SU-DHL-6 (cell line): ENCODE measurements at regions not wholly inside any gene's neighbourhood (a gene's known extent, or its start where the extent isn't known, plus 50 kb on each side); places are given as distances from the start of the nearest gene placed in this dataset.

ENCODE experiments used
- H2AFZ ChIP-seq: fragments of 200-600 bp; sonication (generic); 2 replicates; pipeline ENCODE4 v1.6.1; 2014; ENCODE audit warnings: low read depth, mild to moderate bottlenecking, moderate library complexity, mixed read lengths, antibody characterized with exemption, low read length; ENCODE audit not compliant: severe bottlenecking
- H3F3A ChIP-seq: fragments of 200-600 bp; shearing (Covaris generic); 2 replicates; pipeline ENCODE4 v1.6.0; 2016; ENCODE audit warnings: antibody characterized with exemption, mild to moderate bottlenecking; ENCODE audit not compliant: insufficient read depth
- H3K27ac ChIP-seq: fragments of 200-600 bp; sonication (generic); 2 replicates; pipeline ENCODE4 v1.5.1; 2016; ENCODE audit warnings: low read depth, mild to moderate bottlenecking, low read length, moderate library complexity, mixed read lengths
- H3K27me3 ChIP-seq: fragments of 200-600 bp; sonication (generic), shearing (Covaris generic); 2 replicates; pipeline ENCODE4 v1.6.0; 2014; ENCODE audit warnings: mild to moderate bottlenecking, low read length
- H3K36me3 ChIP-seq: fragments of 200-600 bp; sonication (generic); 2 replicates; pipeline ENCODE4 v1.6.1; 2014; ENCODE audit warnings: mild to moderate bottlenecking, low read length, mixed read lengths
- H3K4me2 ChIP-seq: fragments of 300-600, 200-600 bp; shearing (Covaris generic), sonication (generic); 2 replicates; pipeline ENCODE4 v1.6.0; 2014; ENCODE audit warnings: low read length, low read depth, mild to moderate bottlenecking; ENCODE audit not compliant: poor library complexity, severe bottlenecking
- H3K4me3 ChIP-seq: fragments of 200-600 bp; sonication (generic); 2 replicates; pipeline ENCODE4 v1.5.1; 2014; ENCODE audit warnings: antibody characterized with exemption, low read length, mild to moderate bottlenecking, mixed read lengths; ENCODE audit not compliant: insufficient read depth, poor library complexity, severe bottlenecking
- H3K79me2 ChIP-seq: fragments of 200-600 bp; sonication (generic); 2 replicates; pipeline ENCODE4 v1.6.1; 2014; ENCODE audit warnings: mild to moderate bottlenecking, low read length, moderate library complexity; ENCODE audit not compliant: insufficient read depth
- H3K9ac ChIP-seq: fragments of 200-600 bp; sonication (generic); 2 replicates; pipeline ENCODE4 v1.7.0; 2014; ENCODE audit warnings: mild to moderate bottlenecking, low read length
- H3K9me2 ChIP-seq: fragments of 200-600 bp; sonication (generic); replicated peaks from 2 replicates; pipeline ENCODE4 v1.6.1; 2014; ENCODE audit warnings: low read length; ENCODE audit not compliant: insufficient read depth
- H3K9me3 ChIP-seq: fragments of 200-600 bp; sonication (generic); 2 replicates; pipeline ENCODE4 v1.6.1; 2014; ENCODE audit warnings: low read length, mixed read lengths; ENCODE audit not compliant: insufficient read depth
- H4K20me1 ChIP-seq: fragments of 200-600 bp; sonication (generic); 2 replicates; pipeline ENCODE4 v1.6.1; 2014; ENCODE audit warnings: low read depth, mild to moderate bottlenecking, antibody characterized with exemption, low read length, moderate library complexity, mixed read lengths
- EZH2phosphoT487 ChIP-seq: fragments of 200-600 bp; sonication (generic), shearing (Covaris generic); conservative IDR thresholded peaks from 2 replicates; pipeline ENCODE4 v1.6.1; 2018; ENCODE audit warnings: mild to moderate bottlenecking, antibody characterized with exemption, low read length, moderate library complexity, mixed read lengths
- TF ChIP-seq, protein P1 (sequence below): fragments of 200-600 bp; sonication (generic); IDR thresholded peaks from one replicate; pipeline ENCODE4 v1.5.1; 2017; ENCODE audit warnings: antibody characterized with exemption, mild to moderate bottlenecking, low read length, moderate library complexity; ENCODE audit not compliant: insufficient read depth, poor library complexity, severe bottlenecking

DNA sequence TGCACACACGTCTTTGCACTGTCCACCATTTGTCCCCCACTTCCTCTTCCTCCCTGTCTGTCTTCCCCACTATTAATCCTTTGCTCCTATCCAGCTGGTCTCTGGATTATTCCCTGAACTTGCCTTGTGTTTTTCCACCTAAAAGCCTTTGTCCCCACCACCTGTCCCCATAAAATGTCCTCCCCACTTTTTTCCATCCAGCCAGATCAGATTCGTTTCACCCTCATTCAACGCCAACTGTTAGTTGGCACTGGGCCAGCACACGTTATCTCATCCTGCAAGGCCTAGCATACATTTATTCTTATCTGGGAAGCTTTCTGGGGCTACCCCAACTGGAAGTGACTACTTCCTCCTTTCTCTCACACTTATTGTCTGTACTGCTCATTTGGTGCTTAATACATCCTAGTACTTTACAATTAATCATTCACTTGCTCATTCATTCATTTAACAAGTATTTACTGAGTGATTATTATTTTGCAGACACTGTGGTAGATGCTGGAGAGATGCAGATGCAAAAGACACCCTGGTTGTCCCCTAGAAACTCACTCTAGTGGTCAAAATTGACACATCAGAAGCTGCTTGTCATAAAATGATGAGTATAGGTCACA is 96.2 kb downstream of the RASSF10 start:
- Histone ChIP-seq H3K27me3 (no peaks in the 10 kb centered on the region), H3K9me3 (peaks cover 10% of the 10 kb centered on the region; the same call in 1 of the 2 replicates), H2AFZ (no peak overlapping the region), H3K79me2 (no peaks in the 10 kb centered on the region), H3K27ac (no peak overlapping the region), H3K9me2 (no peaks in the 10 kb centered on the region), H3K4me2 (no peak overlapping the region), H3K4me3 (no peak overlapping the region), H3K36me3 (no peaks in the 10 kb centered on the region), H3K9ac (no peak overlapping the region), H3F3A (no peaks in the 10 kb centered on the region), H4K20me1 (no peaks in the 10 kb centered on the region)
- TF ChIP-seq, protein P1, sequence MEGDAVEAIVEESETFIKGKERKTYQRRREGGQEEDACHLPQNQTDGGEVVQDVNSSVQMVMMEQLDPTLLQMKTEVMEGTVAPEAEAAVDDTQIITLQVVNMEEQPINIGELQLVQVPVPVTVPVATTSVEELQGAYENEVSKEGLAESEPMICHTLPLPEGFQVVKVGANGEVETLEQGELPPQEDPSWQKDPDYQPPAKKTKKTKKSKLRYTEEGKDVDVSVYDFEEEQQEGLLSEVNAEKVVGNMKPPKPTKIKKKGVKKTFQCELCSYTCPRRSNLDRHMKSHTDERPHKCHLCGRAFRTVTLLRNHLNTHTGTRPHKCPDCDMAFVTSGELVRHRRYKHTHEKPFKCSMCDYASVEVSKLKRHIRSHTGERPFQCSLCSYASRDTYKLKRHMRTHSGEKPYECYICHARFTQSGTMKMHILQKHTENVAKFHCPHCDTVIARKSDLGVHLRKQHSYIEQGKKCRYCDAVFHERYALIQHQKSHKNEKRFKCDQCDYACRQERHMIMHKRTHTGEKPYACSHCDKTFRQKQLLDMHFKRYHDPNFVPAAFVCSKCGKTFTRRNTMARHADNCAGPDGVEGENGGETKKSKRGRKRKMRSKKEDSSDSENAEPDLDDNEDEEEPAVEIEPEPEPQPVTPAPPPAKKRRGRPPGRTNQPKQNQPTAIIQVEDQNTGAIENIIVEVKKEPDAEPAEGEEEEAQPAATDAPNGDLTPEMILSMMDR, result no peak
- no peak for TF ChIP-seq EZH2phosphoT487

DNA sequence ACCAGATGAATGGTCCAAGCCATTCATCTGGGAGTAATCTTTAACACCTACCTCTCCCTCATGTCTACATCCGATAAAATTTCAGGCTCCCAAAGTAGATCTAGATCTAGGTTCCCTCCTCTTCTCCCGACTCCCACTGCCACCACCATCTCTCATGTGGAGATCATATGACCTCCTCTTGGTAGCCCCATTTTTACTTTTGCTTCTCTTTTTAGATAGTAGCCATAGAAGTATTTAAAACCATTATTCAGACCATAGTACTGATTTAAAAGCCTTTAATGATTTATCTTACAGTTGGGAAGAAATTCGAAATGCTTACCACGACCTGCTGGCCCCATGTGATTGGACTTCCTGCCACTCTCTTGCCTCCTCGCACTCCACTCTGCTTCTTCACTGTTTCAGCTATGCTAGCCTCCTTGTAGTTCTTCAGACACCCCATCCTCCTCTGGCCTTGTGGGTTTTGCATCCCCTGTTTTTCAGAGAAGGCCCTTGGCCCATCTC is 98.5 kb downstream of the RASSF10 start:
- Histone ChIP-seq H2AFZ (no peak overlapping the region), H4K20me1 (no peaks in the 10 kb centered on the region), H3K79me2 (no peaks in the 10 kb centered on the region), H3K4me3 (no peak overlapping the region), H3K9ac (no peak overlapping the region), H3K27ac (no peak overlapping the region), H3K9me2 (no peaks in the 10 kb centered on the region), H3F3A (no peaks in the 10 kb centered on the region), H3K27me3 (no peaks in the 10 kb centered on the region), H3K9me3 (peaks cover 10% of the 10 kb centered on the region; the same call in 1 of the 2 replicates), H3K36me3 (no peaks in the 10 kb centered on the region), H3K4me2 (no peak overlapping the region)
- TF ChIP-seq, protein P1, result no peak
- no peak for TF ChIP-seq EZH2phosphoT487

GRCh38 chr11:13108416-13108815 is 99.3 kb downstream of the RASSF10 start:
- Histone ChIP-seq H3K27me3 (no peaks in the 10 kb centered on the region), H3K79me2 (no peaks in the 10 kb centered on the region), H3K9ac (no peak overlapping the region), H3K36me3 (no peaks in the 10 kb centered on the region), H4K20me1 (no peaks in the 10 kb centered on the region), H3K27ac (no peak overlapping the region), H2AFZ (no peak overlapping the region), H3K4me3 (no peak overlapping the region), H3K4me2 (no peak overlapping the region), H3K9me2 (no peaks in the 10 kb centered on the region), H3K9me3 (peaks cover 10% of the 10 kb centered on the region; the same call in 1 of the 2 replicates), H3F3A (no peaks in the 10 kb centered on the region)
- TF ChIP-seq, protein P1, result no peak
- TF ChIP-seq EZH2phosphoT487, result no peak
